Ovary (tissue), 3 donors: ENCODE measurements at regions not wholly inside any gene's neighbourhood (a gene's known extent, or its start where the extent isn't known, plus 50 kb on each side); places are given as distances from the start of the nearest gene placed in this dataset.

Source experiments
- CTCF ChIP-seq, 3 donors: fragments of 450-650 bp in 2 of 3; fragments of 200-600 bp in 1 of 3; IDR thresholded peaks; one replicate each; pipeline versions ENCODE4 v1.5.1 to v1.8.0; 2016 to 2022; ENCODE audit warnings: antibody characterized with exemption in 3 of 3, mild to moderate bottlenecking in 1 of 3
- EP300 ChIP-seq: sonication (generic); formaldehyde crosslinking; IDR thresholded peaks from one replicate; pipeline ENCODE4 v1.6.1; 2017; ENCODE audit warnings: antibody characterized with exemption
- donor health status: DM: no; HTN: no; CAD: no.

GRCh38 chr11:127628458-127628785 lies 627.9 kb upstream of the KIRREL3 start:
- no peak for TF ChIP-seq CTCF (IDR thresholded peaks at IDR 0.05)
- TF ChIP-seq EP300, result no peak
